Neural cell (in vitro differentiated cells): ENCODE measurements at regions not wholly inside any gene's neighbourhood (a gene's known extent, or its start where the extent isn't known, plus 50 kb on each side); places are given as distances from the start of the nearest gene placed in this dataset.

Experiments used
- SMC3 ChIP-seq: fragments of 450-650 bp; conservative IDR thresholded peaks from 2 replicates; pipeline ENCODE4 v1.6.1; 2014; ENCODE audit warnings: antibody characterized with exemption, mild to moderate bottlenecking, moderate library complexity; ENCODE audit not compliant: poor library complexity
- TF ChIP-seq, protein P1 (sequence below): fragments of 450-650 bp; IDR thresholded peaks from 2 replicates; pipeline ENCODE4 v1.5.1; 2014; ENCODE audit warnings: antibody characterized with exemption, mild to moderate bottlenecking, moderate library complexity; ENCODE audit not compliant: poor library complexity, severe bottlenecking

DNA sequence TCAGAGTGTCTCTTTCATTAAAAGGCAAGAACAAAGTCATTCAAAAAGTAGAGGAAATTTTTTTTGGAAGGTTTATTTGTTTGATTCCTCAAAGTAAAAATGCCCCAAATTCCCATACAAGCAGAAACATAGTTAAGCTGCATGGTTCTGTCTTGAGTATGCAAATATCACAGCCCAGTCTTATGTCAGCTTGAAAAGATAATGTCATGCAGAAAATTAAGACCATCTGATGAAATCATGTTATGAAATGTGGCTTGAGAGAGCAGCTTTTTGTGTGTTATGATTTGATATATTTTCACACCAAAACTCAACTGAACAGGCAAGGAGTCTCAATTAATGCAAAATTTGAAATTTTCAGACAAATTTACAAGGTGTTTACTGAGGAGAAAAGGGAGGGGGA lies 411.0 kb downstream of the LMO4 start:
- TF ChIP-seq, protein P1, sequence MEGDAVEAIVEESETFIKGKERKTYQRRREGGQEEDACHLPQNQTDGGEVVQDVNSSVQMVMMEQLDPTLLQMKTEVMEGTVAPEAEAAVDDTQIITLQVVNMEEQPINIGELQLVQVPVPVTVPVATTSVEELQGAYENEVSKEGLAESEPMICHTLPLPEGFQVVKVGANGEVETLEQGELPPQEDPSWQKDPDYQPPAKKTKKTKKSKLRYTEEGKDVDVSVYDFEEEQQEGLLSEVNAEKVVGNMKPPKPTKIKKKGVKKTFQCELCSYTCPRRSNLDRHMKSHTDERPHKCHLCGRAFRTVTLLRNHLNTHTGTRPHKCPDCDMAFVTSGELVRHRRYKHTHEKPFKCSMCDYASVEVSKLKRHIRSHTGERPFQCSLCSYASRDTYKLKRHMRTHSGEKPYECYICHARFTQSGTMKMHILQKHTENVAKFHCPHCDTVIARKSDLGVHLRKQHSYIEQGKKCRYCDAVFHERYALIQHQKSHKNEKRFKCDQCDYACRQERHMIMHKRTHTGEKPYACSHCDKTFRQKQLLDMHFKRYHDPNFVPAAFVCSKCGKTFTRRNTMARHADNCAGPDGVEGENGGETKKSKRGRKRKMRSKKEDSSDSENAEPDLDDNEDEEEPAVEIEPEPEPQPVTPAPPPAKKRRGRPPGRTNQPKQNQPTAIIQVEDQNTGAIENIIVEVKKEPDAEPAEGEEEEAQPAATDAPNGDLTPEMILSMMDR, result no peak
- no peak for TF ChIP-seq SMC3
